ENCODE measurements at regions not wholly inside any gene's neighbourhood (a gene's known extent, or its start where the extent isn't known, plus 50 kb on each side); places are given as distances from the start of the nearest gene placed in this dataset. TPM values are rescaled to one million over a fixed set of nuclear protein-coding genes. Genes with fewer than 3 reads are reported as not detected.

MicroRNAs in the stretch of these regions (microRNA counts, 767-probe panel; counts per million panel counts)
- 879 counts per million, percentile 95 among the panel's probes with 10 or more counts for microRNA hsa-miR-297

Small RNAs in the stretch of these regions (microRNA-seq; reads per million reads assigned to microRNA genes)
- 0 reads per million in 2 experiments for gene MIR297 (ENCODE audit: borderline microRNAs expressed in 2 of 2, borderline number of aligned reads in 2 of 2, borderline replicate concordance in 1 of 2)

Small RNAs in the stretch of these regions (small RNA-seq; reads per million reads assigned to genes)
- gene MIR297 (ENCODE audit: insufficient read depth): not detected
- gene RNU6-289P (ENCODE audit: insufficient read depth): not detected
